HG03045 (cell line): ENCODE measurements at regions not wholly inside any gene's neighbourhood (a gene's known extent, or its start where the extent isn't known, plus 50 kb on each side); places are given as distances from the start of the nearest gene placed in this dataset.
"Not testable (repeated sequence)": the region's sequence is repeated elsewhere in the genome, so short reads cannot be mapped to it uniquely, and the experiment has no call there.

ENCODE experiments used
- ATAC-seq: cut with Tn5 transposase; IDR thresholded peaks from one replicate; pipeline ENCODE4 v1.9.1; 2021; ENCODE audit warnings: mild to moderate bottlenecking, moderate library complexity; ENCODE audit not compliant: unreplicated experiment

DNA sequence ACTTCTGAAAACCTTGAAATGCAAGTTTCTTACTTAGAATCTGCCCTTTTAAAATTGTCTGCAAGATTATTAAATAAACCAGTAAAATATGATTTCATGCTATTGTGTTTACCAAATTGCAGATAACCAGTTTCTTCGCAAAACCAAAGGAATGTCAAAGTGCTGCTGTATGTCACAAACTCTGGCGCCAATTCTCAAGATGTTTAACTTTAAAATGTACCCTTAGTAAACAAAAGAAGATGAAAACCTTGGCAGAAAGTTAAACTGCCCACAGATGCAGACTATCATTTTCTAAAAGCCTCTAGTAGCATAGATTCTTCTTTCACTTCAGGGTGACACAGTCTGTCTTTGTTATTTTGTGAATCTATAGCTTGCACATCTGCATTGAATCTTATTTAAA is 189.2 kb downstream of the SLITRK6 start:
- ATAC-seq, result no peak

- no peak for ATAC-seq
Measured at GRCh38 chr13:85608255-85608829, 190.9 kb downstream of the SLITRK6 start.

DNA sequence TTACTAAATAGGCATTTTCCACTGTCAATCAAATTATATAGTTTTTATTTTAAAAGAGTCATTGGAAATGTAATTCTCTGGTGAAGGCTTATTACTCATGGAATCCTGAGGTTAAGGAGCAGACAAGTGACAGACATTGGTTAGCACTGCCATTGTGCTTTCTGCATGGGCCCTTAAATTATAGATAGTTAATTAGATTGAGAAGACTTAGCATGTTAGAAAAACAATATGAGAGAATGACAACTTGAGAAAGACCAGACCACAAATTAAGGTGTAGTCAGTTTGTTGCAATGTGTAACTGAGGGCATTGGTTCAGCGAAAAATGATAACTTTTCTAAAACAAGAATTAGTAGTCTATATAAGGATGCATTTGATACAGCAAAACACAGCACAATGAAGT is 195.5 kb downstream of the SLITRK6 start:
- no peak for ATAC-seq

DNA sequence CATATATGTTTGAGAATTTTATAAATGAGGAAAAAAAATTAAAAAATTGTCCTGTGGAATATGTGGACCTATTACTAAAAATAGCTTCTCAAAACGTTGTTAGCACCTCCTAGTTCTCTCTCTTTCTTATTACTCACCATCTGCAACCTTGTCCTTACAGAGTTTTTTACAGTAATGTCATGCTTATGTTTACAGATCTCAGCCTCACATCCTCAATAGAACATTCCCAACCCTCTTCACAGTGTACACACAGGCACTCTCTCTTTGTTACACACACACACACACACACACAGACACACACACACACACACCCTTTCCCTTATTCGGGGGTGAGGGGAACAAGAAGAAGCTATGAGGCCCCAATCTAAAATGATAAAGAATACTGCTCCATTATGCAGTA is 197.7 kb downstream of the SLITRK6 start:
- ATAC-seq, result no peak

- no peak for ATAC-seq
Measured at GRCh38 chr13:85597790-85598500, 201.3 kb downstream of the SLITRK6 start.

DNA sequence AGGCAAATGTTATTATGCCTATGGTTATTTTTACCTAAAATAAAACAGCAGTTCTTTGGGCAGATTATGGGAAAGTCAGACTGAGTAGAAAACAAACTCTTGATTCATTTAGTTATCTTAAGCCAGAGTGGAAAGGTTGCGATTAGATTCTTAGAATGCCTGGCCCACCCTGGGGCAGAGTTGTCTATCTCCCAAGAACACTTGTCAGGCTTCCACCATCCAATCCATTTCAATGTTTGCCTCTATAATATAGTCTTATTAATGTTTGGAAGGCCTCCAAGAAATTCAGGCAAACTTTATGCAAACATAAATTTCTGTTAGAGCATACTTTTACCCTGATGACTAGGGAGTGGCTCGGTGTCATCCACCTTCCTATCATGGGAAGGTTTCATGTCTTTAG is 207.0 kb downstream of the SLITRK6 start:
- ATAC-seq, result no peak

- ATAC-seq, result no peak
Measured at GRCh38 chr13:85590231-85590931, 208.8 kb downstream of the SLITRK6 start.

DNA sequence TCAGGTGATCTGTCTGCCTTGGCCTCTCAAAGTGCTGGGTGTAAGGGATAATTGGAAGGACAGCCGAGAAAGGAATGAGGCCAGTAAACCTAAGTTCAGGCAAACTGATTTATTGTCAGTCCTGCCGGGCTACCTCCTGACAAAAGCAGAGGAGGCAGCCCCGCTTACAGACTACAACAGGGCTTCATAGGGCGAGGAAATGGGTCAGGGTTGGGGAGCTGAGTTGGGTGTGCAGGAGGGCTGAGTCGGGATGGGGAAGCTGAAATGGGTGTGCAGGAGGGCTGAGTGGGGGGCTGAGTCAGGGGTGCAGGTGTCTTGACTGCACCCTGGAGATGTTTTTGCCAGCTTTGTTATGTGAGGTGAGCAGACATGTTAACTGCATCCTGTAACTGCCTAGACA is 210.2 kb downstream of the SLITRK6 start:
- no peak for ATAC-seq

- ATAC-seq, result no peak
Measured at GRCh38 chr13:85588359-85588758, 210.9 kb downstream of the SLITRK6 start.

DNA sequence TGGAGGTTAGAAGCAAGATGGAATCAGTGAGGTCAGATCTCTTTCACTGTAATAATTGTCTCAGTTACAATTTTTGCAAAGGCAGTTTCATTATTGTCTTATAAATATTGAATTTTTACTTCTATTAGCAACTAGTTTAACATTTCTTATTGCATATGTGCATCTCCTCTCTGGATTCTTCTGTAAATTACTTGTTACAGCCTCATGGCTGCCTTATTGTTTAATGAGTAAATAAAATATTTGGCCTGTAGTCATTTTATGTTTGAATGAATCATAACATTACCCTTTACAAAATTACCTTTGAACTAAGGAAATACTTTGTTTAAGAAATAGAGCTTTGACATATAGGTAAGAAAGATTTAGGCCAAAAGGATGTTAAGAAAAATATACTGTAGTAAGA is 212.4 kb downstream of the SLITRK6 start:
- ATAC-seq, result no peak

- no peak for ATAC-seq
Measured at GRCh38 chr13:85586422-85586831, 212.8 kb downstream of the SLITRK6 start.

GRCh38 chr13:85582890-85583289 is 216.3 kb downstream of the SLITRK6 start:
- ATAC-seq, result no peak

GRCh38 chr13:85575110-85575509 is 224.1 kb downstream of the SLITRK6 start:
- no peak for ATAC-seq

DNA sequence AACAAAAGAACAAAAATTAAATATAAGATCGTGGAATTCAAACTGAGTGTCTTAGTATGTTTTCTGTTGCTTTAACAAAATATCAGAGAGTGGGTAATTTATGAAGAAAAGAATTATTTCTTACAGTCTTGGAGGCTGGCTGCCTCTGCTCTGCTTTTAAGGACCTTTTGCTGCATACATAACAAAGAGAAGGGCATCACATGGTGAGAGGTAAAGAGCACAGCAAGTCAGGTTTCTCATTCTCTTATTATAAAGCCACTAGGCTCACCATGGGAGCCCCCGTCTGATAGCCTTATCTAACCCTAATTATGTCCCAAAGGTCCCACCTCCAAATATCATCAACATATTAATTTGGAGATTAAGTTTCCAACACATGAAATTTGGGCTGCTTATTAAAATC is 231.3 kb downstream of the SLITRK6 start:
- no peak for ATAC-seq

- ATAC-seq, result no peak
Measured at GRCh38 chr13:85565652-85566051, 233.6 kb downstream of the SLITRK6 start.

DNA sequence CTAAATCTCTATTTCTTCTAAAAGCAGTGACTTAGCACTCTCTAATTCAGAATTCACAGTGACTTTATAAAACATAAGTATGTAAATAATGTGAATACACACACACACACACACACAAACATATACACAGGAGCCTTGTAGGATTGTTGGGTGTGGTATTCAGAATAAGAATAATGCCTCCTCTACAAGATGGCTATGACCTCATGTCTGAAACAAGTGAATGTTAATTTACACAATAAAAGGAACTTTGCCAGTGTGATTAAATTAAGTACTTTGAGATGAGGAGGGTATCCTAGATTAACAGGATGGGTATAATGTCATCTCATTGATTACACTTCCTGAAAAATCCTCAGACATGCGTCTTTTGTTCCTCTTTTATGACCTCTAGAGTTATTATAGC is 234.6 kb downstream of the SLITRK6 start:
- ATAC-seq, result no peak

GRCh38 chr13:85562282-85562681 is 236.9 kb downstream of the SLITRK6 start:
- no peak for ATAC-seq

DNA sequence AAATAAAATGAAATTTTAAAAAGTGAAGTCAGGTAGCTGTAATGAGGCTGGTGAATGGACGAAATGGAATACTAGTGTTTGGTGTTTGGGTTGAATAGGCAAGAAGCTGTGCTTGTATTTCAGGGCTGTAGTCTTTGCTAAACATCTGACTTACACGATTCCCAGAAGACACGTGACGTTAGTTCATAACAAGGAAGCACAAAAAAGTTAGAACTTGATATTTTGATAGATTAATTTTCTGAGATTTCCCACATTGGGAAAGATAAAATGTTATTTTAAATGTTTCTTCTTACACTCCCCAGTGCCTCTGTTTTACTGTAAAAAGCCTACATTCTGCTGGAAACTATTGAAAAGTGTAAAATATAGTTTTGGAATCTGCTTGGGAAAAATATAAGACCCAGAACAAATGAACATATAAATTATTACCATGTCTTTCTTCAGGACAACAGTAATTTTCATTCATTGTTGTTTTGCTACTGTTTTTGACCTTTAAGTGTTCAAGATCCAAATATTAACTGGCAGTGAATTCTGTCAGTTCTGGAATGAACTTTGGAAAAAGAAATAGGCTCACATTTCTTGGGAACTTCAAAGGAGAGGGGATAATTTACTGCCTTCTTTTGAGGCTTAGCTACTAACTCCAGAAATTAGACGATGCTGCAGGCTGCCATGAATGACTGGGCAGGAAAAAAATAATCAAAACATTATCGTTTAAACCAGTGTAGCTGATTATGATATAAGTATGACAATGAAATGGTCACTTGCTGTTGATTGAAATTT is 241.3 kb downstream of the SLITRK6 start:
- ATAC-seq, result no peak

GRCh38 chr13:85551012-85551411 is 248.2 kb downstream of the SLITRK6 start:
- ATAC-seq, result no peak

GRCh38 chr13:85549819-85550218 is 249.4 kb downstream of the SLITRK6 start:
- ATAC-seq, result no peak

DNA sequence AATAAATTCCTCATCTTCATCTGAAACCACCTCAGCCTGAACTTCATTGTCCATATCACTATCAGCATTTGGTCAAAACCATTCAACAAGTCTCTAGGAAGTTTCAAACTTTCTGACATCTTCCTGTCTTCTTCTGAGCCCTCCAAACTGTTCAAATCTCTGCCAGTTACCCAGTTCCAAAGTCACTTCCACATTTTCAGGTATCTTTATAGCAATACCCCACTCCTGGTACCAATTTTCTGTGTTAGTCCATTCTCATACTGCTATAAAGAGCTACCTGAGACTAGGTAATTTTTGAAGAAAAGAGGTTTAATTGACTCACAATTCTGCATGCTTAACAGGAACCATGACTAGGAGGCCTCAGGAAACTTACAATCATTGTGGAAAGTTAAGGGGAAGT is 250.4 kb downstream of the SLITRK6 start:
- not testable (repeated sequence) for ATAC-seq

GRCh38 chr13:85545771-85546170 is 253.4 kb downstream of the SLITRK6 start:
- no peak for ATAC-seq
